ENCODE measurements at regions not wholly inside any gene's neighbourhood (a gene's known extent, or its start where the extent isn't known, plus 50 kb on each side); places are given as distances from the start of the nearest gene placed in this dataset.

- 3% methylated on average over 2 of the region's 2 CpGs for whole genome bisulfite sequencing (ENCODE audit: insufficient coverage, insufficient replicate concordance, low lambda C conversion rate, missing lambda C conversion rate)
- H3K27me3 ChIP-seq (replicated peaks in 1 of 2; ENCODE audit: control insufficient read depth in 2 of 2, insufficient read depth in 2 of 2, low read length in 1 of 2) = no peaks in the 10 kb centered on the region
- BruUV-seq (replicated peaks) = no TSS peak
- DNase-seq (ENCODE audit: low read depth, low spot score) (no peak), ATAC-seq (no peak), FAIRE-seq (no peak)
- ChIA-PET CTCF (no interaction called here), POLR2A (interaction anchor here (0.5 kb wide), 1 partner anchor 923 kb away, joined by 8 read pairs; no protein-coding TSS in a partner anchor), SMC1A (ENCODE audit: uncharacterized antibody, unreplicated experiment) (no interaction called here), RAD21 (ENCODE audit: unreplicated experiment) (no interaction called here)
- H2AFZ ChIP-seq (ENCODE audit: control insufficient read depth, low read depth, low read length) = no peak overlapping the region
- no peak overlapping the region for H3K9ac ChIP-seq (ENCODE audit: control insufficient read depth, insufficient read depth, low read length)
- TF ChIP-seq NR2F1 (conservative IDR thresholded peaks at IDR 0.05) = no peak
- TF ChIP-seq SPI1 (IDR thresholded peaks at IDR 0.05; ENCODE audit: borderline replicate concordance, insufficient read depth, low read depth, low read length) = no peak
- TF ChIP-seq ZNF207 (IDR thresholded peaks at IDR 0.05; ENCODE audit: borderline replicate concordance) = no peak
- TF ChIP-seq RCOR1 (conservative IDR thresholded peaks at IDR 0.05; ENCODE audit: low read depth, low read length) = no peak
- no peak for TF ChIP-seq TAF1 (IDR thresholded peaks at IDR 0.05; ENCODE audit: borderline replicate concordance, low read depth, low read length)
- TF ChIP-seq ETV6 (conservative IDR thresholded peaks at IDR 0.05 in 1 of 2, IDR thresholded peaks at IDR 0.05 in 1 of 2; ENCODE audit: borderline replicate concordance in 1 of 2, low read depth in 1 of 2) = no peak
- no peak for TF ChIP-seq ZNF24 (IDR thresholded peaks at IDR 0.05)
- no peak for TF ChIP-seq NFYA (IDR thresholded peaks at IDR 0.05; ENCODE audit: borderline replicate concordance, low read depth, low read length)
- no peak for TF ChIP-seq SRF (IDR thresholded peaks at IDR 0.05; ENCODE audit: low read depth in 2 of 2, low read length in 2 of 2)
- no peak for TF ChIP-seq ELK1 (IDR thresholded peaks at IDR 0.05; ENCODE audit: low read depth, low read length)
- TF ChIP-seq SIN3A (IDR thresholded peaks at IDR 0.05; ENCODE audit: low read depth, low read length) = no peak
- TF ChIP-seq NFXL1 (IDR thresholded peaks at IDR 0.05; ENCODE audit: borderline replicate concordance) = no peak
- no peak for TF ChIP-seq SIX5 (IDR thresholded peaks at IDR 0.05; ENCODE audit: low read depth, low read length, severe bottlenecking)
- TF ChIP-seq KDM1A (IDR thresholded peaks at IDR 0.05; ENCODE audit: borderline replicate concordance) = no peak
- no peak for TF ChIP-seq MXI1 (IDR thresholded peaks at IDR 0.05; ENCODE audit: low read depth, low read length)
- no peak for TF ChIP-seq IRF3 (IDR thresholded peaks at IDR 0.05)
- no peak for TF ChIP-seq ZZZ3 (IDR thresholded peaks at IDR 0.05; ENCODE audit: control insufficient read depth, insufficient read length, low read depth)
- TF ChIP-seq SREBF2 (IDR thresholded peaks at IDR 0.05; ENCODE audit: low read length) = no peak
- TF ChIP-seq POLR2AphosphoS2 (IDR thresholded peaks at IDR 0.05; ENCODE audit: low read depth, low read length) = no peak
- no peaks in the 10 kb centered on the region for H4K20me1 ChIP-seq (ENCODE audit: control insufficient read depth, insufficient read depth)
- no peak overlapping the region for H3K4me3 ChIP-seq
- no peak overlapping the region for H3K4me2 ChIP-seq (ENCODE audit: control insufficient read depth, insufficient read depth)
- in situ Hi-C loops (cut with MboI) (no loop called here), intact Hi-C loops (cut with micrococcal nuclease; ENCODE audit: unreplicated experiment) (no loop called here)
- no peaks in the 10 kb centered on the region for H3K4me1 ChIP-seq (ENCODE audit: control insufficient read depth, insufficient read depth, low read length)
- H3K9me3 ChIP-seq (replicated peaks; ENCODE audit: control insufficient read depth, insufficient read depth, low read length) = no peaks in the 10 kb centered on the region; the same call in 2 of the 3 replicates
- H3K36me3 ChIP-seq (ENCODE audit: control insufficient read depth in 2 of 2, insufficient read depth in 2 of 2, low read length in 1 of 2) = no peaks in the 10 kb centered on the region
- H3K27ac ChIP-seq (ENCODE audit: control insufficient read depth, insufficient read depth) = no peak overlapping the region
- H3K79me2 ChIP-seq (ENCODE audit: control insufficient read depth, insufficient read depth, low read length) = no peaks in the 10 kb centered on the region
These were observed 318.6 kb upstream of the PIK3R1 start for GRCh38 chr5:67896930-67897313.
